ENCODE measurements at regions not wholly inside any gene's neighbourhood (a gene's known extent, or its start where the extent isn't known, plus 50 kb on each side); places are given as distances from the start of the nearest gene placed in this dataset.

GRCh38 chrX:85620466-85620865 is 241.0 kb upstream of the POF1B start (continued):
- no peak for TF ChIP-seq ATF2 (IDR thresholded peaks at IDR 0.05; ENCODE audit: low read length)
- no peak for TF ChIP-seq ASH2L (IDR thresholded peaks at IDR 0.05; ENCODE audit: low read length)
- no peak for TF ChIP-seq TBP (IDR thresholded peaks at IDR 0.05; ENCODE audit: low read depth, low read length)
- TF ChIP-seq JUN (IDR thresholded peaks at IDR 0.05; ENCODE audit: low read depth, low read length), result no peak
